ENCODE measurements at regions not wholly inside any gene's neighbourhood (a gene's known extent, or its start where the extent isn't known, plus 50 kb on each side); places are given as distances from the start of the nearest gene placed in this dataset.

- DNase-seq = no peak
Measured at GRCh38 chr7:52980129-52980528, 55.3 kb upstream of the POM121L12 start.

GRCh38 chr7:52973126-52973525, 62.3 kb upstream of the POM121L12 start:
- no peak for DNase-seq

GRCh38 chr7:52962402-52963076, 72.9 kb upstream of the POM121L12 start:
- no peak for DNase-seq

- no peak for DNase-seq
Measured at GRCh38 chr7:52961084-52961483, 74.3 kb upstream of the POM121L12 start.

GRCh38 chr7:52959878-52960660, 75.4 kb upstream of the POM121L12 start:
- DNase-seq = no peak

- no peak for DNase-seq
Measured at GRCh38 chr7:52959336-52959735, 76.1 kb upstream of the POM121L12 start.

- DNase-seq = no peak
Measured at GRCh38 chr7:52958621-52959140, 76.8 kb upstream of the POM121L12 start.

- no peak for DNase-seq
Measured at GRCh38 chr7:52956379-52956915, 79.0 kb upstream of the POM121L12 start.

GRCh38 chr7:52955522-52955921, 79.9 kb upstream of the POM121L12 start:
- no peak for DNase-seq

GRCh38 chr7:52944921-52945320, 90.5 kb upstream of the POM121L12 start:
- DNase-seq = no peak

GRCh38 chr7:52940481-52940880, 95.0 kb upstream of the POM121L12 start:
- DNase-seq = no peak

GRCh38 chr7:52938455-52939133, 96.8 kb upstream of the POM121L12 start:
- DNase-seq = no peak

GRCh38 chr7:52936750-52937149, 98.7 kb upstream of the POM121L12 start:
- no peak for DNase-seq

- no peak for DNase-seq
Measured at GRCh38 chr7:52928591-52928990, 106.8 kb upstream of the POM121L12 start.

- DNase-seq = no peak
Measured at GRCh38 chr7:52925332-52925731, 110.1 kb upstream of the POM121L12 start.

GRCh38 chr7:52920977-52921376, 114.5 kb upstream of the POM121L12 start:
- no peak for DNase-seq

GRCh38 chr7:52917982-52918578, 117.4 kb upstream of the POM121L12 start:
- DNase-seq = no peak

- DNase-seq = no peak
Measured at GRCh38 chr7:52911795-52912194, 123.6 kb upstream of the POM121L12 start.

GRCh38 chr7:52911326-52911725, 124.1 kb upstream of the POM121L12 start:
- no peak for DNase-seq

- no peak for DNase-seq
Measured at GRCh38 chr7:52909935-52910334, 125.5 kb upstream of the POM121L12 start.

GRCh38 chr7:52909131-52909530, 126.3 kb upstream of the POM121L12 start:
- DNase-seq = no peak

GRCh38 chr7:52897713-52898112, 137.7 kb upstream of the POM121L12 start:
- DNase-seq = no peak

GRCh38 chr7:52897288-52897687, 138.1 kb upstream of the POM121L12 start:
- DNase-seq = no peak
